ENCODE measurements at regions not wholly inside any gene's neighbourhood (a gene's known extent, or its start where the extent isn't known, plus 50 kb on each side); places are given as distances from the start of the nearest gene placed in this dataset.
"Not testable (repeated sequence)": the region's sequence is repeated elsewhere in the genome, so short reads cannot be mapped to it uniquely, and the experiment has no call there.

DNA sequence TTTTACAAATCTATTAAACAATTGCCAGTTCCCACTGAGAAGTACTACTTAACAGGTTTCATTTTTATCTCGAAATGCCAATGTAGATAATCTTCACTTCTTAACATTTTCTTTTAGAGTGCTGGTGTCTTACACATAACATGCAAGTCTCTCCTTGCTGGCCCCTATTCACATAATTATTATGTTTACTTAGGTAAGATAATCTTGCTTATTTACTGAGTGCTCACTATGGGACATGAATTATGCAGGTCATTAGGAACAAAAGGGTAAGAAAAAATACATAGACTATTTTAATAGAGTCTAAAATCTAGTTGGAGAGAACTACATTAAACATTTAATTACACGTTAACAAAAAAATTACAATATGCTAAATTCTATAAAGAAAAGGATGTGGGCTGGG lies 328.4 kb downstream of the PRR16 start:
- Histone ChIP-seq H3K36me3 (no peaks in the 10 kb centered on the region), H3K27ac (no peak overlapping the region), H3K4me3 (no peak overlapping the region), H3K4me1 (no peaks in the 10 kb centered on the region), H3K9me3 (replicated peaks) (no peaks in the 10 kb centered on the region), H3K27me3 (no peaks in the 10 kb centered on the region)
- DNase-seq: no peak

- no peak for DNase-seq
- Histone ChIP-seq H3K27me3 (no peaks in the 10 kb centered on the region), H3K27ac (no peak overlapping the region), H3K4me3 (no peak overlapping the region), H3K9me3 (replicated peaks) (no peaks in the 10 kb centered on the region), H3K36me3 (no peaks in the 10 kb centered on the region), H3K4me1 (no peaks in the 10 kb centered on the region)
These were observed 330.0 kb downstream of the PRR16 start for GRCh38 chr5:120794121-120794520.

DNA sequence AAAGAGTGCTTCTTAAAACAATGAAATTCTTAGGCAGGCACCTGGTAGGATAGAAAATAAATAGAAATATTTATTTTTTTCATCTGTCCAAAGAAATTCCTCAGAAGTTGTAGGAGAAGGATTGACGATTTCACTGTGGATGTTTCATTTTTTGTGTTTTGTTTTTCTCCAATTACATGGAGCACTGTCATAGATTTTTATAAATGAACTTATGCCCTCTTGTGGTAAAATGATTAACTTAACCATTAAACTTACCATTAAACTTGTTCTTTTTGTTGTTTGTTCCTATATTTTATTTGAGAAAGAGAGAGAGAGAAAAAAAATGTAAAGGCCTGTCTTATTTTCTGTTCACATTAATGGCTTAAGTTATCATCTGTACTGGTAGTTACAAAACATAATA lies 339.2 kb downstream of the PRR16 start:
- no peak overlapping the region for H3K27ac ChIP-seq
- no peaks in the 10 kb centered on the region for H3K4me1 ChIP-seq
- no peaks in the 10 kb centered on the region for H3K9me3 ChIP-seq (replicated peaks)
- no peaks in the 10 kb centered on the region for H3K27me3 ChIP-seq
- DNase-seq: peak in 1 of 2 experiments; percentile 14
- no peaks in the 10 kb centered on the region for H3K36me3 ChIP-seq
- H3K4me3 ChIP-seq: no peak overlapping the region

DNA sequence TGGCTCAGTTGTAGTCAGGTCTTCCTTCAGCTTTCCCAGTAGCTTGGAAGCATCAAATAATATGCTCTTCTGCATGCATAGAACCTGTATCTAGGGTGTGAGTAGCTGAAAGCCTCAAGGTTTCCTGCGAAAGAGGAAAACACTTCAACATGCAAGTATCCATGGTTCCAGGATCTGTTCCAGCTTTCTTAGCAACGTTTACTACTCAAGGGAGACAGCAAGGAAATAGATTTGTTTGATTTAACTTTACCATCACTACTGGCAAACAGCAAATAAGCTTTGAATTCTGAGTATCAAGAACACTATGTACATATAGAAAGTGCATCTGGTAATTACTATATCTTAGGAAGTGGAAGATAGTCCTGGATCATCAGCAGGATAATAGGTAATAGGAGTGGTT lies 341.0 kb downstream of the PRR16 start:
- no peaks in the 10 kb centered on the region for H3K27me3 ChIP-seq
- H3K9me3 ChIP-seq (replicated peaks): no peaks in the 10 kb centered on the region
- H3K36me3 ChIP-seq: no peaks in the 10 kb centered on the region
- H3K27ac ChIP-seq: no peak overlapping the region
- DNase-seq: no peak
- H3K4me1 ChIP-seq: no peaks in the 10 kb centered on the region
- no peak overlapping the region for H3K4me3 ChIP-seq

DNA sequence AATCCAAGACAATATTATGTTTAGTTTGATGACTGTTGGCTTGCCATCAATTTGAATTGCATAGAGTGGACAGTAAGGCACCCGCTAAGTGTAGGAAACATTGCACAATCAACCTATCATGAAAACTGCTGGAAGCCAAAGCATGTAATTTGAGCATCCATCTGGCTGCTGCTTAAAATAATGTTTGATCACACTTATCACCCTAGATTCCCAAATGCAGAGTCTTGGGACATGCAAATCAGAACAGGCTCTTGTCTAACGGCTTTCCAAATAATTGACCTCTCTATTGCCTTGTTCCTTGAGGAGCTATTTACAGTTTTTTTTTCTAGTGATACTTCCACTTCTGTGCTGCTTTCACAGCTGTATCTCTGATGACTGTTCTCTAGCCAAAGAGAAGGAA lies 342.1 kb downstream of the PRR16 start:
- no peaks in the 10 kb centered on the region for H3K4me1 ChIP-seq
- H3K9me3 ChIP-seq (replicated peaks): no peaks in the 10 kb centered on the region
- DNase-seq: no peak
- no peaks in the 10 kb centered on the region for H3K27me3 ChIP-seq
- H3K4me3 ChIP-seq: no peak overlapping the region
- H3K36me3 ChIP-seq: no peaks in the 10 kb centered on the region
- H3K27ac ChIP-seq: no peak overlapping the region

DNA sequence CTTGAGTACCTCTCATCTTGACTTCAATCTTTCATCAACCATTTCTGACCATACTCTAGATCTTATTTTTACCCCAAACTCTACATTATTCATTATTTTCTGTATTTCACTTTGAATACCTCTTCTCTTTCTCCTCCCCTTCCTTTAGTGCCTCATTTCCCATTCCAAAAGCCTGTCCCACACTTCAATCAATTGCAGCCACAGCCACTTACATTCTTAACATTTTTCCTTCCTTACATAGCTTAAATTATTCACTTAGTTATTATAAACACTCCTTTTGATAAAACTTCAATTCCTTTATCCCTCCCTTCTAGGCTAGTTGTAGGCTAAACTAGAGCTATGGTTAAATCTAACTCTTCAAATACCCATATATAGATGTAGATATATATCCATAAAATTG lies 344.0 kb downstream of the PRR16 start:
- H3K9me3 ChIP-seq (replicated peaks): no peaks in the 10 kb centered on the region
- no peaks in the 10 kb centered on the region for H3K4me1 ChIP-seq
- no peak for DNase-seq
- H3K4me3 ChIP-seq: no peak overlapping the region
- no peak overlapping the region for H3K27ac ChIP-seq
- no peaks in the 10 kb centered on the region for H3K27me3 ChIP-seq
- H3K36me3 ChIP-seq: no peaks in the 10 kb centered on the region

- Histone ChIP-seq H3K4me3 (no peak overlapping the region), H3K27ac (no peak overlapping the region)
- no peak for DNase-seq
These were observed 344.5 kb downstream of the PRR16 start for GRCh38 chr5:120808606-120809005.

GRCh38 chr5:120813551-120813950 lies 349.5 kb downstream of the PRR16 start:
- H3K4me3 ChIP-seq: no peak overlapping the region
- H3K36me3 ChIP-seq: no peaks in the 10 kb centered on the region
- no peaks in the 10 kb centered on the region for H3K9me3 ChIP-seq (replicated peaks)
- H3K27ac ChIP-seq: no peak overlapping the region
- no peaks in the 10 kb centered on the region for H3K27me3 ChIP-seq
- no peak for DNase-seq
- H3K4me1 ChIP-seq: no peaks in the 10 kb centered on the region

More at GRCh38 chr5:120808606-120809005, 344.5 kb downstream of the PRR16 start:
- H3K9me3 ChIP-seq (replicated peaks): no peaks in the 10 kb centered on the region
- H3K4me1 ChIP-seq: no peaks in the 10 kb centered on the region
- no peaks in the 10 kb centered on the region for H3K27me3 ChIP-seq
- no peaks in the 10 kb centered on the region for H3K36me3 ChIP-seq

DNA sequence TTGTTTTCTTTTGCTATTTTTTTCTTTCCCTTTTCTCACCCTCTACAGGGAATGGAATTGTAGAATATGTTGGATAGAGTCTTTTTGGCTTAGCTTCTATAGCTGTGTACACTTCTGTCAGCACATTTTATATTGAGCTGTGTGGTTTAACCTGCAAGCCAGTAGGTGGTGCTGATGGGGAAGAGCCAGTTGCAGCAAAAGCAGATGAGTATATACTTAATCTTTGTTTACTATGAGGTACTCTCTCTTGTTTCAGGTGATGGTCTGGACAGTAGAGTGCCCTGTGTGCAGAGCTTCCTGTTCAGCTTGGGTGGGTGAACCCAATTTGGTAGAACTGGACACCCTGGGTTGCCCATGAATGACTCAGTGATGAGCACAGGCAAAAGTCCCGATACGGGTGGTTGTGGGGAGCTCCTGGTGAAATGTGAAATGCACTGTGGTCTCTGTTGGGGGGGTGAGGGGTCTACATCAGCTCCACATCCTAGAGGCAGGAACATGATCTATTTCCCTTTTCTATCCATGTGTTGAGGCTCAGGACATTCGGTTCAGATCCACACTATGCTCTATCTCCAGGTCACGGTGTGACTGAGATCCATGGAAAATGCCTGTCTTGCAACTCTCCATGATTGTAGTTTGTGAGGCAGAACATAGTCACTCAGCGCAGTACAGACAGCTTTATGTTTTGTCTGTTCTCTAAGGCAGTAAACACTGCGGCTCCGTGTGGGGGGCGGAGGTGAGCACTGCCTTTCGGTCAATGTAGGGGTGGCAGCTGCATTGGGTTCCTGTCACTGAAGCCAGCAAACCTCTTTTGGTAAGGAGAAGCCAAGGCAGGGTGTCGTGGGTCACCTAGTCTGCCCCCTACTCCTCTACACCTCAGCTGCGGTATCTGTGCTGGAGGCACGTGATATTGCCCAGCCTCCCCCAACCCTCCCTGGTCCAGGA lies 353.2 kb downstream of the PRR16 start:
- no peaks in the 10 kb centered on the region for H3K36me3 ChIP-seq
- no peaks in the 10 kb centered on the region for H3K4me1 ChIP-seq
- no peaks in the 10 kb centered on the region for H3K27me3 ChIP-seq
- no peak for DNase-seq
- H3K9me3 ChIP-seq (replicated peaks): no peaks in the 10 kb centered on the region
- no peak overlapping the region for H3K27ac ChIP-seq
- H3K4me3 ChIP-seq: no peak overlapping the region

GRCh38 chr5:120818128-120818527 lies 354.0 kb downstream of the PRR16 start:
- peak in 1 of 2 experiments; percentile 10 for DNase-seq

GRCh38 chr5:120823328-120823727 lies 359.2 kb downstream of the PRR16 start:
- H3K9me3 ChIP-seq (replicated peaks): no peaks in the 10 kb centered on the region
- no peak for DNase-seq
- H3K36me3 ChIP-seq: no peaks in the 10 kb centered on the region

More at GRCh38 chr5:120818128-120818527, 354.0 kb downstream of the PRR16 start:
- no peaks in the 10 kb centered on the region for H3K36me3 ChIP-seq
- H3K27ac ChIP-seq: no peak overlapping the region
- no peaks in the 10 kb centered on the region for H3K9me3 ChIP-seq (replicated peaks)
- no peaks in the 10 kb centered on the region for H3K27me3 ChIP-seq
- no peak overlapping the region for H3K4me3 ChIP-seq
- no peaks in the 10 kb centered on the region for H3K4me1 ChIP-seq

GRCh38 chr5:120831646-120832045 lies 367.5 kb downstream of the PRR16 start:
- H3K27me3 ChIP-seq: not testable (repeated sequence)

More at GRCh38 chr5:120823328-120823727, 359.2 kb downstream of the PRR16 start:
- Histone ChIP-seq H3K4me3 (no peak overlapping the region), H3K4me1 (no peaks in the 10 kb centered on the region), H3K27me3 (no peaks in the 10 kb centered on the region), H3K27ac (no peak overlapping the region)

GRCh38 chr5:120841830-120842229 lies 377.7 kb downstream of the PRR16 start:
- Histone ChIP-seq H3K9me3 (replicated peaks) (no peaks in the 10 kb centered on the region), H3K27me3 (no peaks in the 10 kb centered on the region), H3K27ac (no peak overlapping the region), H3K4me1 (no peaks in the 10 kb centered on the region), H3K4me3 (no peak overlapping the region), H3K36me3 (no peaks in the 10 kb centered on the region)
- no peak for DNase-seq

More at GRCh38 chr5:120831646-120832045, 367.5 kb downstream of the PRR16 start:
- not testable (repeated sequence) for DNase-seq; H3K9me3 ChIP-seq (replicated peaks); H3K36me3 ChIP-seq; H3K4me1 ChIP-seq; H3K27ac ChIP-seq; H3K4me3 ChIP-seq

DNA sequence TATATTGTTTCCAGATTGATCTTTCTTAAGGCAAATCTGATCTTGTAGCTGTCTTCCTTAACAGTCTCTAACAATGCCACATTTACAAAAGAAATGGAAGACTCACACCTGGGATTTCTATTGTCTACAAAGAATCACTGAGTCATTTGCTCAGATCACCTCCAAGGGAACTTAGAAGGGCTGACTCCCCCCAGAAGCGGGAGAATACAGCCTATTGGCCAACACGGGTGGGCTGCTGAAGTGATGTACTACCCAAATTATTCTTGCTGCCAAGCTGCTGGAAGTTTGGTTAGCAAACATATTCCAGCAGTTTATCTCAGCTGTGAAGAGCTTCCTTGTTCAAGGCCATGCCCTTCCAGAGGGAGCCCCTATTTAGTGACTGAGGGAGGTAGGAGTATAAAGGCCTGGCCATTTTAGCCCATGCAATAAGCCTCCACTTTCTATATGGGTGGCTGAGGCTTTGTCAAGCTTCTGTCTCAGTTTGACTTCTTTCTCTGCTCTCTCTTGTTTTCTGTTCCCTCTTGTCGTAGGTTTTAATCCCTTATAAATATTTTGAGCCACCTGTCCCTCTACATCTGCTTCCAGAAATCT lies 379.4 kb downstream of the PRR16 start:
- no peaks in the 10 kb centered on the region for H3K36me3 ChIP-seq
- no peaks in the 10 kb centered on the region for H3K9me3 ChIP-seq (replicated peaks)
- no peak for DNase-seq
- peaks cover 2% of the 10 kb centered on the region; the same call in 1 of the 2 replicates for H3K4me1 ChIP-seq
- no peak overlapping the region for H3K27ac ChIP-seq
- no peak overlapping the region for H3K4me3 ChIP-seq
- H3K27me3 ChIP-seq: no peaks in the 10 kb centered on the region

- Histone ChIP-seq H3K9me3 (replicated peaks) (no peaks in the 10 kb centered on the region), H3K27me3 (no peaks in the 10 kb centered on the region), H3K4me1 (peaks cover 7% of the 10 kb centered on the region; the same call in 1 of the 2 replicates), H3K36me3 (no peaks in the 10 kb centered on the region), H3K27ac (no peak overlapping the region), H3K4me3 (no peak overlapping the region)
- peak; percentile 32 to 39 for DNase-seq
These were observed 384.8 kb downstream of the PRR16 start for GRCh38 chr5:120848883-120849282.

All from SJCRH30 (cell line).